Transverse colon (tissue), 4 donors: ENCODE measurements at regions not wholly inside any gene's neighbourhood (a gene's known extent, or its start where the extent isn't known, plus 50 kb on each side); places are given as distances from the start of the nearest gene placed in this dataset.

Source experiments
- CTCF ChIP-seq, 5 experiments: fragments of 200-600 bp in 3 of 5; fragments of 450-650 bp in 2 of 5; sonication (generic) in 3 of 5; IDR thresholded peaks; 1 replicate in 2 of 5; 2 replicates in 3 of 5; pipeline ENCODE4 v1.5.1; 2016 to 2017; ENCODE audit warnings: antibody characterized with exemption in 5 of 5, inconsistent platforms in 3 of 5, mild to moderate bottlenecking in 2 of 5, moderate library complexity in 1 of 5
- POLR2A ChIP-seq: fragments of 450-650 bp; IDR thresholded peaks from one replicate; pipeline ENCODE4 v1.6.1; 2016; ENCODE audit warnings: antibody characterized with exemption, mild to moderate bottlenecking, moderate library complexity
- POLR2AphosphoS5 ChIP-seq, 3 donors: sonication (generic); formaldehyde crosslinking; IDR thresholded peaks; one replicate each; pipeline ENCODE4 v1.6.1; 2016; ENCODE audit warnings: antibody characterized with exemption in 3 of 3

GRCh38 chr11:36729825-36730224, 131.8 kb upstream of the RAG2 start:
- TF ChIP-seq POLR2AphosphoS5 (IDR thresholded peaks at IDR 0.05) (no peak), CTCF (IDR thresholded peaks at IDR 0.05) (no peak), POLR2A (no peak)
